PC-3 (cell line): ENCODE measurements at regions not wholly inside any gene's neighbourhood (a gene's known extent, or its start where the extent isn't known, plus 50 kb on each side); places are given as distances from the start of the nearest gene placed in this dataset.

ENCODE experiments used
- ATAC-seq: fragments of 200-7000 bp; cut with Tn5 transposase; 2 replicates; pipeline ENCODE4 v1.9.1; 2020; ENCODE audit warnings: mild to moderate bottlenecking, moderate library complexity
- BruUV-seq: library from RNA; stranded (reverse); fragments of 400-500 nt; replicated peaks from 2 replicates; lab custom pipeline; 2021; lab: Mats Ljungman, UMichigan
- CTCF ChIA-PET: fragments of 300-600 bp; sonication (Branson Sonifier 250); formaldehyde crosslinking; loops from one replicate; lab custom pipeline; 2022; ENCODE audit warnings: antibody characterized with exemption; lab: Charles Lee
- POLR2A ChIA-PET: fragments of 300-600 bp; sonication (Branson Sonifier 250); formaldehyde crosslinking; loops from one replicate; lab custom pipeline; 2022; ENCODE audit warnings: antibody characterized with exemption; ENCODE audit not compliant: unreplicated experiment; lab: Charles Lee
- DNase-seq: peaks from one replicate; pipeline ENCODE4 v3.0.0-alpha.2; 2015
- H2AFZ ChIP-seq: fragments of 300-600 bp; sonication (generic); 2 replicates; pipeline ENCODE4 v1.6.0; 2016; ENCODE audit warnings: antibody characterized with exemption, low read length
- H3F3A ChIP-seq: fragments of 300-600 bp; sonication (generic); one replicate; pipeline ENCODE4 v1.6.0; 2017; ENCODE audit warnings: antibody characterized with exemption, low read length, control low read depth, mild to moderate bottlenecking; ENCODE audit not compliant: unreplicated experiment
- H3K27ac ChIP-seq: fragments of 300-600 bp; sonication (generic); 2 replicates; pipeline ENCODE4 v1.5.1; 2016; ENCODE audit warnings: mild to moderate bottlenecking, low read length
- H3K27me3 ChIP-seq: fragments of 300-600 bp; sonication (generic); 2 replicates; pipeline ENCODE4 v1.6.1; 2016; ENCODE audit warnings: low read length, mixed read lengths
- H3K36me3 ChIP-seq: fragments of 300-600 bp; sonication (generic); 2 replicates; pipeline ENCODE4 v1.6.1; 2016; ENCODE audit warnings: low read depth, mixed run types, low read length, mixed read lengths
- H3K4me1 ChIP-seq: fragments of 300-600 bp; sonication (generic); 2 replicates; pipeline ENCODE4 v1.5.1; 2016; ENCODE audit warnings: low read length; ENCODE audit not compliant: insufficient read depth
- H3K4me2 ChIP-seq: fragments of 300-600 bp; sonication (generic); 2 replicates; pipeline ENCODE4 v1.6.0; 2016; ENCODE audit warnings: low read length
- H3K4me3 ChIP-seq: fragments of 300-600 bp; sonication (generic); 2 replicates; pipeline ENCODE4 v1.5.1; 2016; ENCODE audit warnings: mild to moderate bottlenecking, low read length, mixed read lengths
- H3K79me2 ChIP-seq: fragments of 300-600 bp; sonication (generic); 2 replicates; pipeline ENCODE4 v1.6.1; 2017; ENCODE audit warnings: low read length, mixed read lengths
- H3K9ac ChIP-seq: fragments of 300-600 bp; sonication (generic); 2 replicates; pipeline ENCODE4 v1.6.0; 2016; ENCODE audit warnings: mild to moderate bottlenecking, low read length
- H3K9me2 ChIP-seq: fragments of 300-600 bp; sonication (generic); replicated peaks from 2 replicates; pipeline ENCODE4 v1.6.1; 2016; ENCODE audit warnings: mixed run types, low read length, mixed read lengths
- H3K9me3 ChIP-seq: fragments of 300-600 bp; sonication (generic); 2 replicates; pipeline ENCODE4 v1.6.1; 2016; ENCODE audit warnings: low read length, mixed read lengths
- H4K20me1 ChIP-seq: fragments of 300-600 bp; sonication (generic); 2 replicates; pipeline ENCODE4 v1.6.1; 2016; ENCODE audit warnings: low read length, mixed read lengths
- EZH2 ChIP-seq: fragments of 300-600 bp; sonication (generic); IDR thresholded peaks from one replicate; pipeline ENCODE4 v1.6.1; 2017; ENCODE audit warnings: antibody characterized with exemption, mild to moderate bottlenecking, low read length; ENCODE audit not compliant: unreplicated experiment
- EZH2phosphoT487 ChIP-seq: fragments of 300-600 bp; sonication (generic); IDR thresholded peaks from 2 replicates; pipeline ENCODE4 v1.6.1; 2018; ENCODE audit warnings: mild to moderate bottlenecking, antibody characterized with exemption, low read length, borderline replicate concordance
- intact Hi-C: fragments of 100-400 bp; cut with micrococcal nuclease; formaldehyde crosslinking; loops from 2 replicates; pipeline ENCODE4 v1.9.0; 2023
- TF ChIP-seq, protein P1 (sequence below): fragments of 300-600 bp; sonication (generic); conservative IDR thresholded peaks from 2 replicates; pipeline ENCODE4 v1.5.1; 2017; ENCODE audit warnings: antibody characterized with exemption, low read depth, mild to moderate bottlenecking, low read length

DNA sequence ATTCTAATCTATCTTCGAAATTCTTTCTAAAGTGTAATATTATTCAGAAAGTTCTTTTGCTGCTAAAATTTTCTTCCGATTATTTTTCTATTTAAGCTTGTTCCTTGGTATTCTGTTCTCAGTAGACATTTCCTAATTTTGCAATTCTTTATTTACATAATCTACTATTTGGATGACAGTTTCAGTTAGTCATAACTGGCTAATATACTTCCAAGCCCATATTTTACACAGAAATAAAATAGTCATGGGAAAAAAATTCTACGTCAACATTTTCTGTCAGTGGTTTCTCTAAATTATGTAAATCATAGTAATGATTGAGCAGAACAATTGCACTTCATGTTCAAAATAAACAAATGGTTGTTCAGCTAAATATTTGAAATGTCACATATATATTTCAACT is 178.0 kb upstream of the ANKRD50 start:
- peak; percentile 73 for DNase-seq
- H3K27me3 ChIP-seq, result no peaks in the 10 kb centered on the region
- H3K9me3 ChIP-seq, result no peaks in the 10 kb centered on the region
- peaks cover 12% of the 10 kb centered on the region for H3K4me1 ChIP-seq
- peak overlapping the region; percentile 59 for H3K27ac ChIP-seq
- H3K36me3 ChIP-seq, result no peaks in the 10 kb centered on the region
- peak; percentile 73 for ATAC-seq
- TF ChIP-seq EZH2, result no peak
- TF ChIP-seq EZH2phosphoT487, result no peak
- TF ChIP-seq, protein P1, sequence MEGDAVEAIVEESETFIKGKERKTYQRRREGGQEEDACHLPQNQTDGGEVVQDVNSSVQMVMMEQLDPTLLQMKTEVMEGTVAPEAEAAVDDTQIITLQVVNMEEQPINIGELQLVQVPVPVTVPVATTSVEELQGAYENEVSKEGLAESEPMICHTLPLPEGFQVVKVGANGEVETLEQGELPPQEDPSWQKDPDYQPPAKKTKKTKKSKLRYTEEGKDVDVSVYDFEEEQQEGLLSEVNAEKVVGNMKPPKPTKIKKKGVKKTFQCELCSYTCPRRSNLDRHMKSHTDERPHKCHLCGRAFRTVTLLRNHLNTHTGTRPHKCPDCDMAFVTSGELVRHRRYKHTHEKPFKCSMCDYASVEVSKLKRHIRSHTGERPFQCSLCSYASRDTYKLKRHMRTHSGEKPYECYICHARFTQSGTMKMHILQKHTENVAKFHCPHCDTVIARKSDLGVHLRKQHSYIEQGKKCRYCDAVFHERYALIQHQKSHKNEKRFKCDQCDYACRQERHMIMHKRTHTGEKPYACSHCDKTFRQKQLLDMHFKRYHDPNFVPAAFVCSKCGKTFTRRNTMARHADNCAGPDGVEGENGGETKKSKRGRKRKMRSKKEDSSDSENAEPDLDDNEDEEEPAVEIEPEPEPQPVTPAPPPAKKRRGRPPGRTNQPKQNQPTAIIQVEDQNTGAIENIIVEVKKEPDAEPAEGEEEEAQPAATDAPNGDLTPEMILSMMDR, result no peak
- POLR2A ChIA-PET, result no interaction called here
- intact Hi-C loops, result no loop called here
- no peaks in the 10 kb centered on the region for H3K9me2 ChIP-seq
- no peak overlapping the region for H2AFZ ChIP-seq
- CTCF ChIA-PET, result no interaction called here
- H3F3A ChIP-seq, result no peaks in the 10 kb centered on the region
- no peaks in the 10 kb centered on the region for H3K79me2 ChIP-seq
- H3K4me3 ChIP-seq, result no peak overlapping the region
- no peaks in the 10 kb centered on the region for H4K20me1 ChIP-seq
- peak overlapping the region; percentile 4; the same call in 1 of the 2 replicates for H3K4me2 ChIP-seq
- no TSS peak for BruUV-seq
- H3K9ac ChIP-seq, result peak overlapping the region; percentile 9; the same call in 1 of the 2 replicates

DNA sequence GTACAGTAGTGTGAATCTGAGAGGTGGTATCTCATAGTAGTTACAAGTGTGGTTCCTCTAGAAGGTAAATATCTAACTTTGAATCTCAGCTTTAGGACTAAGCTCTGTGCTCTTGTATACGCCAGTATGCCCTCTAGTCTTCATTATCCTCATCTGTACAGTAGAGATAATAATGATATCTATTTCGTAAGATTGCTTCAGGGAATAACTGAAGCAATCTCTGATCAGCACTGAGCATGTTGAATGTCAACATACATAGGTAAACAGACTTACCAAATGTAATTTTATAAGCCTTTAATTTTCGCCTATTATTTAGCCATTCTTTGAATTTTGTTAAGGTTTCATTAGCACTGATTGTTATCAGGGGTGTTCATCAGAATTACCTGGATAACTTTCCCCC is 175.2 kb upstream of the ANKRD50 start:
- H3K9me3 ChIP-seq, result no peaks in the 10 kb centered on the region
- H3K36me3 ChIP-seq, result no peaks in the 10 kb centered on the region
- no peak overlapping the region for H3K4me3 ChIP-seq
- no peak overlapping the region for H3K4me2 ChIP-seq
- TF ChIP-seq, protein P1, result no peak
- TF ChIP-seq EZH2 (no peak), EZH2phosphoT487 (no peak)
- H2AFZ ChIP-seq, result no peak overlapping the region
- CTCF ChIA-PET, result no interaction called here
- no peak for DNase-seq
- H3K27me3 ChIP-seq, result no peaks in the 10 kb centered on the region
- H4K20me1 ChIP-seq, result no peaks in the 10 kb centered on the region
- H3K9me2 ChIP-seq, result no peaks in the 10 kb centered on the region
- intact Hi-C loops, result no loop called here
- H3K4me1 ChIP-seq, result peaks cover 12% of the 10 kb centered on the region
- no peak for ATAC-seq
- no peaks in the 10 kb centered on the region for H3F3A ChIP-seq
- POLR2A ChIA-PET, result no interaction called here
- H3K27ac ChIP-seq, result no peak overlapping the region
- H3K9ac ChIP-seq, result no peak overlapping the region
- BruUV-seq, result no TSS peak
- no peaks in the 10 kb centered on the region for H3K79me2 ChIP-seq

DNA sequence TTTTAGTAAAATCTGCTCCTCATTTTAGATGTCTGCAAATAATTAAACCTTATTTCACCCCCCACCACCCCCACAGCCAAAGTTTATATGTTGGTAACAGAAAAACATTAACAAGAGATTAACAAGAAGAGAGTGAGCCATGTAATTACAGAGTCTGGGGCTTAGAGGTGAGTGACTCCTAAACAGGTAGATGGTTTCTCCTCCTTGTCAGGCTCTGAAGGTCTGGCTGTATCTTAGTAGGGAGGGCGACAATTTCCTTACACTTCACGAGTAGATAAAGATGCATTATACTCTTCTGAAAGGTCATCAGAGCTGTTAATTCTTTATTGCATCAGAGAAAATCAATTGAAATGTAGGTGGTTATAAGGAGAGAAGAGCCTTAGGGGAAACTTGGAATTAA is 171.8 kb upstream of the ANKRD50 start:
- no peak for DNase-seq
- Histone ChIP-seq H3K4me2 (no peak overlapping the region), H2AFZ (no peak overlapping the region), H3K9ac (no peak overlapping the region), H3K79me2 (no peaks in the 10 kb centered on the region), H4K20me1 (no peaks in the 10 kb centered on the region), H3K27me3 (no peaks in the 10 kb centered on the region), H3F3A (no peaks in the 10 kb centered on the region), H3K36me3 (no peaks in the 10 kb centered on the region), H3K27ac (no peak overlapping the region), H3K4me1 (no peaks in the 10 kb centered on the region), H3K4me3 (no peak overlapping the region), H3K9me2 (no peaks in the 10 kb centered on the region), H3K9me3 (no peaks in the 10 kb centered on the region)
- intact Hi-C loops, result no loop called here
- BruUV-seq, result no TSS peak
- ChIA-PET CTCF (no interaction called here), POLR2A (no interaction called here)
- TF ChIP-seq, protein P1, result no peak
- TF ChIP-seq EZH2phosphoT487 (no peak), EZH2 (no peak)
- ATAC-seq, result no peak
